ENCODE measurements at regions not wholly inside any gene's neighbourhood (a gene's known extent, or its start where the extent isn't known, plus 50 kb on each side); places are given as distances from the start of the nearest gene placed in this dataset.

DNA sequence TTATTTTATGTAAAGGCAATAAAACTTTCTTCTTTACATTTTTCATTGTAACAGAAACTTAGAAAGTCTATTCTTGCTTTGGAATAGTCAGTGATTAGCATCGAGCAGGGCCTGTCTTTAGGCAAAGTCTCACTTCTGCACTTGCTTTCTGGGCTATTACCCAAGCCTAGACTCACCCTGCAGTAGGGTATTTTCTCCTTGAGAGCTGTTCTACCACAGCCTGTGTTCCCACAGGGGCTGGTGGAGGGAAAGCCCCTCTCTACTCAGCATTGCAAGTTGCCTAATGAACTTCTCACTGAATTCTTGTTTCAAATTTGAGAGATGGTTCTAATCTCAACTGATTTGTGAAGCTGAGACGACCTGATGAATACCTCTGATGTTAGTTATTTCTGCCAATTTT is 111.7 kb upstream of the KLHL14 start:
- H3K9me3 ChIP-seq (ENCODE audit: control insufficient read depth, insufficient read depth, low read length), result no peaks in the 10 kb centered on the region
- no peak overlapping the region for H3K27ac ChIP-seq (ENCODE audit: low read depth, low read length)
- no peak overlapping the region for H3K4me2 ChIP-seq (ENCODE audit: low read length)
- no peaks in the 10 kb centered on the region for H3K36me3 ChIP-seq (ENCODE audit: control insufficient read depth, low read length)
- peaks cover 19% of the 10 kb centered on the region for H3K4me1 ChIP-seq (ENCODE audit: control insufficient read depth, low read length)
- no peaks in the 10 kb centered on the region for H3K27me3 ChIP-seq (ENCODE audit: control insufficient read depth, low read length)
- no peaks in the 10 kb centered on the region for H4K20me1 ChIP-seq (ENCODE audit: control insufficient read depth, insufficient read depth, low read depth, low read length)
- no peaks in the 10 kb centered on the region for H3K79me2 ChIP-seq (ENCODE audit: control insufficient read depth, low read length)
- H3K9me2 ChIP-seq (replicated peaks; ENCODE audit: control insufficient read depth, low read length), result no peaks in the 10 kb centered on the region
- no peak for TF ChIP-seq CTCF (IDR thresholded peaks at IDR 0.05; ENCODE audit: low read depth, low read length, poor library complexity, severe bottlenecking)
- no peak for TF ChIP-seq EZH2phosphoT487 (IDR thresholded peaks at IDR 0.05; ENCODE audit: borderline replicate concordance, low read length)
- H3K4me3 ChIP-seq (ENCODE audit: low read length), result no peak overlapping the region
- H3F3A ChIP-seq (ENCODE audit: control insufficient read depth, insufficient read depth), result no peaks in the 10 kb centered on the region

DNA sequence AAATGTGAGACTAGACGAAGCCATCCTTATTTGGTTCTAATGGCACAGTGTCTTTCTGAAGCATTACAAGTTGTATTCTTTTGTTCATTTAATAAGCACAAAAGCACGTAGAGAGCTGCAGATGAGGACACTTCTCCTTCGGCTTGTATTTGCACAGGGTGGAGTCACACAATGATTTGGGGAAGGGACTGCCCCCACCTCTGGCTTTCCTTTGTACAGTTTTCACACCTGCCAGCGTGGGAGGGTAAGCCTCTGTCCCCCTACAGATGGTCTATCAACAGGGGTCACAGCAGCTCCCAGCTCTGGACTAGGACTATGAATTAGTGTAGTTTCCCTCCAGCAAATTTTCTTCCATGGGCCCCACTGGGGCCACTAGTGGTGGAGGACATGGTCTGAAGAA is 108.2 kb upstream of the KLHL14 start:
- Histone ChIP-seq H3K27ac (ENCODE audit: low read depth, low read length) (no peak overlapping the region), H3K9me3 (ENCODE audit: control insufficient read depth, insufficient read depth, low read length) (no peaks in the 10 kb centered on the region), H3K4me2 (ENCODE audit: low read length) (no peak overlapping the region), H3K79me2 (ENCODE audit: control insufficient read depth, low read length) (no peaks in the 10 kb centered on the region), H3K4me1 (ENCODE audit: control insufficient read depth, low read length) (peaks cover 25% of the 10 kb centered on the region), H3F3A (ENCODE audit: control insufficient read depth, insufficient read depth) (no peaks in the 10 kb centered on the region), H3K36me3 (ENCODE audit: control insufficient read depth, low read length) (no peaks in the 10 kb centered on the region), H3K27me3 (ENCODE audit: control insufficient read depth, low read length) (no peaks in the 10 kb centered on the region), H4K20me1 (ENCODE audit: control insufficient read depth, insufficient read depth, low read depth, low read length) (no peaks in the 10 kb centered on the region), H3K4me3 (ENCODE audit: low read length) (no peak overlapping the region), H3K9me2 (replicated peaks; ENCODE audit: control insufficient read depth, low read length) (no peaks in the 10 kb centered on the region)
- TF ChIP-seq EZH2phosphoT487 (IDR thresholded peaks at IDR 0.05; ENCODE audit: borderline replicate concordance, low read length), result no peak
- no peak for TF ChIP-seq CTCF (IDR thresholded peaks at IDR 0.05; ENCODE audit: low read depth, low read length, poor library complexity, severe bottlenecking)

DNA sequence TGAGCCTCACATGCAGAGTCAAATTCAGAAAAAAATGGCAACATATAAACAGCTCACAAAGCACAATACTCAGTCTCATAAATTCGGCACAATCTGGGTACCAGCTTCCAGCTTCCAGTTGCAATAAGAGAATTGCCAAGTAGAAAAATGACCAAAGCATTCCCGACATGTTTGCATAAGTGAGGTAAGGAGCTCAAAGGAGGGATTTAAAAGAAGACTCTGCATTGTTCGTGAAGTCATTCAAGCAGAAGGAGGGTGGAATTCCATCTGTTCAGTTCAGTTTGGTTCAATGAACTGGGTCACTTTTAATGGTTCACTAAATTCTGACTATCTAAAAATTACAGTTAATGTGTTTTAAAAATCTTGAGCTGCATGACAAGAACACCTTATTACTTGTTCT is 106.7 kb upstream of the KLHL14 start:
- Histone ChIP-seq H3K79me2 (ENCODE audit: control insufficient read depth, low read length) (no peaks in the 10 kb centered on the region), H3K9me2 (replicated peaks; ENCODE audit: control insufficient read depth, low read length) (no peaks in the 10 kb centered on the region), H3K4me1 (ENCODE audit: control insufficient read depth, low read length) (peaks cover 32% of the 10 kb centered on the region), H3K4me2 (ENCODE audit: low read length) (no peak overlapping the region), H3K27me3 (ENCODE audit: control insufficient read depth, low read length) (no peaks in the 10 kb centered on the region), H3K4me3 (ENCODE audit: low read length) (no peak overlapping the region), H3F3A (ENCODE audit: control insufficient read depth, insufficient read depth) (no peaks in the 10 kb centered on the region), H3K36me3 (ENCODE audit: control insufficient read depth, low read length) (no peaks in the 10 kb centered on the region), H3K9me3 (ENCODE audit: control insufficient read depth, insufficient read depth, low read length) (peaks cover 3% of the 10 kb centered on the region; the same call in 1 of the 2 replicates), H3K27ac (ENCODE audit: low read depth, low read length) (no peak overlapping the region), H4K20me1 (ENCODE audit: control insufficient read depth, insufficient read depth, low read depth, low read length) (no peaks in the 10 kb centered on the region)
- no peak for TF ChIP-seq CTCF (IDR thresholded peaks at IDR 0.05; ENCODE audit: low read depth, low read length, poor library complexity, severe bottlenecking)
- TF ChIP-seq EZH2phosphoT487 (IDR thresholded peaks at IDR 0.05; ENCODE audit: borderline replicate concordance, low read length), result no peak

DNA sequence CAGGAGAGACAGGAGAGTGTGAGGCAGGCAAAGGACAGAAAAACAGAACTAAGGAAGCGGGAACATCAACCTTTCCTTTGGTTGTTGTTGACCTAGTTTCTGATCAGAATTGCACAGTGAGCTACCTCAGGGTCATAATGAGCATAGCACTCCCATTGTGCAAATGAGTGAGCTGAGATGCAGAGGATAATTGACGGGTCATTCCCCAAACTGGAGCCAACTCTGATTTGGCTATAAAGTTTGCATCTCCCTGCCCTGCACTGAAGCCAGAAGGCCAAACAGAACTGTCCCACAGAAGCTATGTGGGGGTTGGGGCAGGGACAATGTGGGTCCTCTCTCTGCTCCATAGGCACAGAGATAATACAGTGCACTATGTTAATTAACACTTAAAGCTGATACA is 105.6 kb upstream of the KLHL14 start:
- peaks cover 3% of the 10 kb centered on the region; the same call in 1 of the 2 replicates for H3K9me3 ChIP-seq (ENCODE audit: control insufficient read depth, insufficient read depth, low read length)
- H3K27me3 ChIP-seq (ENCODE audit: control insufficient read depth, low read length), result no peaks in the 10 kb centered on the region
- TF ChIP-seq CTCF (IDR thresholded peaks at IDR 0.05; ENCODE audit: low read depth, low read length, poor library complexity, severe bottlenecking) (no peak), EZH2phosphoT487 (IDR thresholded peaks at IDR 0.05; ENCODE audit: borderline replicate concordance, low read length) (no peak)
- no peaks in the 10 kb centered on the region for H3K36me3 ChIP-seq (ENCODE audit: control insufficient read depth, low read length)
- peaks cover 32% of the 10 kb centered on the region for H3K4me1 ChIP-seq (ENCODE audit: control insufficient read depth, low read length)
- H3K27ac ChIP-seq (ENCODE audit: low read depth, low read length), result no peak overlapping the region
- H3K9me2 ChIP-seq (replicated peaks; ENCODE audit: control insufficient read depth, low read length), result no peaks in the 10 kb centered on the region
- H4K20me1 ChIP-seq (ENCODE audit: control insufficient read depth, insufficient read depth, low read depth, low read length), result no peaks in the 10 kb centered on the region
- no peak overlapping the region for H3K4me2 ChIP-seq (ENCODE audit: low read length)
- H3F3A ChIP-seq (ENCODE audit: control insufficient read depth, insufficient read depth), result no peaks in the 10 kb centered on the region
- H3K4me3 ChIP-seq (ENCODE audit: low read length), result no peak overlapping the region
- H3K79me2 ChIP-seq (ENCODE audit: control insufficient read depth, low read length), result no peaks in the 10 kb centered on the region

Measured in DOHH2 (cell line).